ENCODE measurements at regions not wholly inside any gene's neighbourhood (a gene's known extent, or its start where the extent isn't known, plus 50 kb on each side); places are given as distances from the start of the nearest gene placed in this dataset.

DNA sequence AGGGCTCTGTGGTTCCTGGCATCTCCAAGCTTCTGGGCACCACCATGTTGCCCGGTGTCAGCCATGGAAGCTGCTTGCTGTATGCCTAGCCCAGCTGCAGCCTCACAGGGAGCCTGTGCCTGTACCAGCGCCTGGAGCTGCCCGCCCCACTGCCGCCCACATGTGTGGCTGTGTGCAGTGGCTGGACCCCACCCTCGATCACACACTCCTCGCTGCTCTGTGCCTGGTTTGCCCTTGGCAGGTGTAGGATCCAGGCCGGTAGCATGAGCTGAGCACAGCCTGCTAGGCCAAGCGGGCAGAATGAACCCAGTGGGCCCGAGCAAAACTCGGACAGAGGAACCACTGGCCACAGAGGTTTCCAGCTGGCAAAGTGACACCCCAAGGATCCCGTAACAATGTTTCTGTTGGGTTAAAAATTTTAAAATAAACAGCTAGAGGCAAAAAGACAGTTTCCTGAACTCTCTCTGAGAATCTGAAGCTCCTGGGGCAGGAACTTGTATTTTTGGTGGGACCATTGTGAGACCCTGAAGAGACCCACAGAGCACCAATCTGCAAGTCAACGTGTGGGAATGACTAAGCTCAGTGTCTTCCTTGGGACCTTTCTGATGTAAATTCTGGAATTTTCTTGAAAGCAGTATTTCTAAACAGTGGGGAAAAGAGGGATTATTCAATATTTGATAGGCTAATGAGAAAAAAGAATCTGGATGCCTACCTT is 73.1 kb upstream of the CCDC112 start:
- TF ChIP-seq, protein P1, sequence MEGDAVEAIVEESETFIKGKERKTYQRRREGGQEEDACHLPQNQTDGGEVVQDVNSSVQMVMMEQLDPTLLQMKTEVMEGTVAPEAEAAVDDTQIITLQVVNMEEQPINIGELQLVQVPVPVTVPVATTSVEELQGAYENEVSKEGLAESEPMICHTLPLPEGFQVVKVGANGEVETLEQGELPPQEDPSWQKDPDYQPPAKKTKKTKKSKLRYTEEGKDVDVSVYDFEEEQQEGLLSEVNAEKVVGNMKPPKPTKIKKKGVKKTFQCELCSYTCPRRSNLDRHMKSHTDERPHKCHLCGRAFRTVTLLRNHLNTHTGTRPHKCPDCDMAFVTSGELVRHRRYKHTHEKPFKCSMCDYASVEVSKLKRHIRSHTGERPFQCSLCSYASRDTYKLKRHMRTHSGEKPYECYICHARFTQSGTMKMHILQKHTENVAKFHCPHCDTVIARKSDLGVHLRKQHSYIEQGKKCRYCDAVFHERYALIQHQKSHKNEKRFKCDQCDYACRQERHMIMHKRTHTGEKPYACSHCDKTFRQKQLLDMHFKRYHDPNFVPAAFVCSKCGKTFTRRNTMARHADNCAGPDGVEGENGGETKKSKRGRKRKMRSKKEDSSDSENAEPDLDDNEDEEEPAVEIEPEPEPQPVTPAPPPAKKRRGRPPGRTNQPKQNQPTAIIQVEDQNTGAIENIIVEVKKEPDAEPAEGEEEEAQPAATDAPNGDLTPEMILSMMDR (IDR thresholded peaks at IDR 0.05; ENCODE audit: low read depth, low read length, missing control alignments), result no peak
- DNase-seq (ENCODE audit: low read depth), result no peak
- H3K4me3 ChIP-seq (ENCODE audit: low read depth, low read length), result no peak overlapping the region

DNA sequence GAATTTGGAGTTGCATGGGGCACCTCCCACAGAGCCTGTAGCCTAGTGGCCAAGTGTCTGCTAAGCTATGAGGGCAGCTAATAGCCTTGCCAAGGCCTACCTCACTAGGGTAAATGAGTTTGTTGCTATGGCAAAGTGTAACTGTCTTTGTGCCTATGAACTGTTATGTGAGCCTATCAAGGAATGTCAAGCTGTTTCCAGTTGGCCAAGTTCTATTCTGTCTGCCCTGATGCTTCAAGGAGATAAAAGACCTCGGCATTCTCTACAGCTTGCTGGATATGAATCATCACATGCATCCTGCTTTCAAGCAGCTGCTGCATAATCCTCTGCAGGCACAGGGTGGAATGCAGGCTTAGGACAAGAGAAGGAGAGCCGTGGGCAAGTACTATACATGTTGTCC is 69.8 kb upstream of the CCDC112 start:
- TF ChIP-seq, protein P1 (IDR thresholded peaks at IDR 0.05; ENCODE audit: low read depth, low read length, missing control alignments), result no peak
- DNase-seq (ENCODE audit: low read depth), result no peak
- no peak overlapping the region for H3K4me3 ChIP-seq (ENCODE audit: low read depth, low read length)

DNA sequence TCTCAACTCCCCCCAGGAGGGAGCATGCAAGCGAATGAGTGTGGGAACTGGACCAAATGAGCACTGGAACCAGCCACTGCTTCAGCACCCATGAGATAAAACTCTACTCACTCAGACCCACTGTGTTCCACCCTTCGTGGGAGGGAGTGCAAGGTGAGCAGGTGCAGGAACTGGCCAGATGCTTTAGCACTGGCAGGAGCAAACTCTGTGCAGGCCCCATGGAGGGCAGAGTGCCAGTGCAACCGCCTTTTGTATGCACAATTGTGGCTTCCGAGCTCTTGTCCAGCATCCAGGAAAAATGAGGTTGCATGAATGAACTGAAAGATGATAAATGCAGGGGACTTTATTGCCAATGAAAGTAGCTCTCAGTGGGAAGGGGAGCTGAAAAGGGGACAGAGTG is 67.4 kb upstream of the CCDC112 start:
- H3K4me3 ChIP-seq (ENCODE audit: low read depth, low read length), result no peak overlapping the region
- TF ChIP-seq, protein P1 (IDR thresholded peaks at IDR 0.05; ENCODE audit: low read depth, low read length, missing control alignments), result no peak

DNA sequence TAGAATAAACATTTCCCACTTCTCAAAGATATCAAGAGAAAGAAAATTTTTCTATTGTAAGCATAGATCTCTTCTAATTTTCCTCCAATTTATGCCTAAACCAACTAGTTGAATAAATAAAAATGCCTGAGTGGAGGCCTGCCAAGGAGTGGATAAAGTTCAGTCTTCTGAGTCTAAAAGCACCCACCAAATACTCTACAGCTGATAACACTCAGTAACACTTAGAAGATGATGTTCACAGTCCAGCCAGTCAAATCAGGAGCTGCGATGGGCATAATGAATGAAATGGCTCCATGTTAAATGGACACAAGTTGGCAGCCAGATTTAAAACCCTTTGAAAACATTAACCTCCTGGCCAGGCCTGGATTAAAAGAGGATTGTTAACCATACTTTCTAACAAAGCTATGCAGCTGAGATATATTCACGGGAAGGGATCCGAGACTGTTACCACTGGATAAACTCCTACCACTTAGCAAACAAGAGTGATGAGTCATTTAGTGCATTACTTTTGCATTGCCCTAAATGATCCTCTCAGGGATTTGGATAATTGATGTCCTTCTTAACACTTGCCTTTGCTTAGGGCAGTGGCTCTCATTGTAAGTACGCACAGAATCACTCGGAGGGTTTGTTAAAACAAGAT is 63.7 kb upstream of the CCDC112 start:
- TF ChIP-seq, protein P1 (IDR thresholded peaks at IDR 0.05; ENCODE audit: low read depth, low read length, missing control alignments), result no peak
- H3K4me3 ChIP-seq (ENCODE audit: low read depth, low read length), result no peak overlapping the region
- DNase-seq (ENCODE audit: low read depth), result no peak

More for the DNA sequence above, 67.4 kb upstream of the CCDC112 start:
- DNase-seq (ENCODE audit: low read depth), result no peak

DNA sequence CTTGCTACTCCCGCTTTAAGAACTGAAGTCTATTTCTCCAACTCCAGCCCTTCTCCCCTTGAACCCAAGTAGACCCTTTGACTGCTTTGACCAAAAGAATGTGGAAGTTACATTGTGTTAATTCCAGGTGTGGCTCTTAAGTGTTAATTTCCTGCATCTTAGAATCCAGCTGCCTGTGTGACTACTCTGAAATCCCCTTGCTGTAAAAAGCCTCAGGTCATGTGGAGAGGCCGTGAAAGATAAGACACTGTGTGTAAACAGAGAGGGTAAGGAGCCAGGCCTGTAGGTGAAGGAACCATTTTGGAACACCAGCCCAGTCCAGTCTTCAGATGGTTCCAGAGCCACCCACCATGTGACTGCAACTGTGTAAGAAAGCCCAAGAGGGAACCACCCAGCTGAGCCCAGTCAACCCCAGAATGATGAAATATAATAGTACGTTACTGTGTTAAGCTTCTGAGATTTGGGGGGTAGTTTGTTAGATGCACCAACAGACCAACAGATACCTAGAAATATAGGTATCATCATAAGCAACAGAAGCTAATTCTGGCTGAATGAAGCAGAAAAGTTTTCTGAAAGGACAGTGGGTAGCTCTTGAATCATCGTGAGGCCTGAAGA is 59.4 kb upstream of the CCDC112 start:
- H3K4me3 ChIP-seq (ENCODE audit: low read depth, low read length), result no peak overlapping the region
- TF ChIP-seq, protein P1 (IDR thresholded peaks at IDR 0.05; ENCODE audit: low read depth, low read length, missing control alignments), result no peak
- no peak for DNase-seq (ENCODE audit: low read depth)

DNA sequence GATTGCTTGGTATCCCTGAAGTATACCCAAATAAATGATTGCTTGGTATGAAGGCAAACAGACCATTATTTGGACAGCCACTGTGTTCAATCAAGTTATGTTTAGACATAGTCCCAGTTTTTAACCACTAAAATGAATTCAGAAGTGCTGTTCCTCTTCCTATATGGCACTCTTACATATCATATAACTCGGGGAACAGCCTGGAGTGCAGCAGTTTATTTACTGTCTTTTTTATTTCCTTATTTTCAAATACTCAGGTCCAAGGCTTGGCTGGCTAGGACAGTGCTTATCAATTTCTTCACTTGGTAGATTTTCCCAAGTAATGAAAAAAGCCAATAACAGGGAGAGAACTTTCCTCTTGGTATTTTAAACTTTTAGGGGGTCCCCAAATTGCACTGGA is 58.6 kb upstream of the CCDC112 start:
- H3K4me3 ChIP-seq (ENCODE audit: low read depth, low read length), result no peak overlapping the region
- DNase-seq (ENCODE audit: low read depth), result no peak
- TF ChIP-seq, protein P1 (IDR thresholded peaks at IDR 0.05; ENCODE audit: low read depth, low read length, missing control alignments), result no peak
